NCI-H1092 (cell line): ENCODE measurements at regions not wholly inside any gene's neighbourhood (a gene's known extent, or its start where the extent isn't known, plus 50 kb on each side); places are given as distances from the start of the nearest gene placed in this dataset.
A peak's percentile ranks its signal among the peaks of the same experiment; 100 is the strongest.
"Not testable (repeated sequence)": the region's sequence is repeated elsewhere in the genome, so short reads cannot be mapped to it uniquely, and the experiment has no call there.

Source experiments
- DNase-seq: peaks from one replicate; lab custom pipeline; 2025; lab: John Stamatoyannopoulos, UW

DNA sequence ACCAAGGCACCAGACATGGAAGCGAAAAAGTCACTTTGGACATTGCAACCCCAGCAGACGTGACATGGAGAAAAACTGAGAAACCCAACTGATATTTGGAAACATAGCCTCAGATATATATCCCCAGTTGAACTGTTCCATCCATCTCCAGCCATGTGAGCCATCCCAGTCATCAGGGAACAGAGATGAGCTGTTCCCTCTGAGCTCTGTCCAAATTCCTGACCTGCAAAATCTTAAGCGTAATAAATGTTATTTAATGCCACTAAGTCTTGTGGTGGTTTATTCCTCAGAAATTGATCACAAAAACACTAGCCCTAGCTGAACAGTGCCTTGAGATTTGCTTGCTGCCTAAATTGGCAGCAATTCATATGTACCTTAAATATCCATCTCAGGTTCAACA, 182.8 kb downstream of the NRP2 start:
- DNase-seq = no peak

GRCh38 chr2:205864491-205864890, 182.2 kb downstream of the NRP2 start:
- DNase-seq = no peak

- not testable (repeated sequence) for DNase-seq
Observed at GRCh38 chr2:205862761-205863160, 180.5 kb downstream of the NRP2 start.

DNA sequence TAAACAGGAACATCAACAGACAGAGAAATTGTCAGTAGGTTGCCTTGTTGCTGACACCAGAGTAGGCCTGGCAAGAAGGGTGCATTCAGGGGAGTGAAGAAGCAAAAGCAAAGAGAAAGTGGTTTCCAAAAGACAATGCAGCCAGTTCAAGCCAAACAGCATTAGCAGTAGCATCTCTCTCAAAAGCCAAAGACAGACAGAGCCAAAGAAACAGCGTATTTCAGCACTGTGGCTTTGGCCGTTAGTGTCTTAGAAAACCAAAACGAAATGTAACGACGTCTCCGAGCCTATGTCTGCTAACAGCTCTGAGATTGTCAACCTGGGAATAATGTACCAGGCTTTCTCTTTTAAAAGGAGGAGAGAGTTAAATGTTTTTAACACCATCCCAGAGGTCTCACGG, 178.6 kb downstream of the NRP2 start:
- DNase-seq = no peak

DNA sequence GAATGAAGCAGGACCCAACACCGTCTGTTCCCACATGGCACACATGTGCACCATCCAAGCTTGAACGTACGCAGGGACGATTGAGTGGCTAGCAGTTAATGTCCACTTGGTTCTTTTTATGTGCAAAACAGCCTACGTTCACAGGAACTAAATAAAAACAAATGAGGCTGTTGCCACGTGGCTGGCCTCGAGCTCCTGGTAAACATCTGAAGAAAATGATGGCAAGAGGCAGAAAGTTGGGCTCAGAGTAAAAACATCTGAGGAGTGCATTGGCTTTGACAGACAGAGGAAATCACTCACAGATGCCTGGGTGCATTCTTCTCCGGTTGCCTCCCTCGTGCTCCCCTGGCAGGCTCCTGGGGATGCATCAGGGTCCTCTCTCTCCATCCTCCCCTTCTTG, 177.9 kb downstream of the NRP2 start:
- DNase-seq = no peak

DNA sequence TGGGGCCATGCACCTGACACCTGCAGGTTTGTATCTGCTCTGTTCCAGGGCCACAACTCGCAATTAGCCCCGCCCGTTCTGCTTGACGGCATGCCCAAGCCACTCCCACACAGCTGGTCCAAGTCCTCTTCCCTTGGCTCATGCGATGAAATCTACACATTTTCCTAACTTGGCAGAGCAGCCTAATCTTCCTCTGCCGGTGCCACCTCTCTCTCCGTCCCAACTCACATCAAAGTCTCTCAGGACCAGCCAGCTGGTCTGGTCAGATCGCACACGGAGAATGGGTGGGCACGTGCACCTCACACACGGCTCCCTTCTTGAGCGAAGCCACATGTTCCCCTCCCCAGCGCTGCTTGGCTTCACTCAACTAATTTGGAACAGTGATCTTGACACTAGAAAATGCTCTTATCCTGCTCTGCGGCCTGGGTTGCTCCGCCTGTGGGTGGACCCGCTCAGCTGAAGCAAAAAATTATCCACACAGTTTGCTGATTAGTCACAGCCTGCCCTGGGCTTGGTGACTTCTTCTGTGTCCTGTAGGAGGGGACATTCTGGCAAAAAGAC, 176.7 kb downstream of the NRP2 start:
- no peak for DNase-seq

DNA sequence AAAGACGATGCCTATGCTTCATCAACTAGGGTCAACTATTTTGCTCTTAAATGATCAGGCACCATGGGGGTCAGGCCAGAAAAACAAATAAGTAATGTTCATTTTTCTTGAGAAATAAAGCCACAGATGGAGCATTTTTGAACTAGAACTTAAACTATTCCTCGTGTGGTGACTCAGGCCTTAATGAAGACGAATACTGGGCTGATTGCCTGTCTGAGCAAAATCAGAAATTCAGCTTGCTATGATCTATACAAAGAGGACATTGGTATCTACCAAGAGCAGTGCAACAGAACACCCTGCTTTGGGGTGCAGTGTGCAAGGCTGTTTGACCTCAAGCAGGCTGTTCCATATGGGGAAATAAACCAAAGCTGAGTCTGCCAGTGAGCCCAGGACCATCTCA, 176.0 kb downstream of the NRP2 start:
- no peak for DNase-seq

DNA sequence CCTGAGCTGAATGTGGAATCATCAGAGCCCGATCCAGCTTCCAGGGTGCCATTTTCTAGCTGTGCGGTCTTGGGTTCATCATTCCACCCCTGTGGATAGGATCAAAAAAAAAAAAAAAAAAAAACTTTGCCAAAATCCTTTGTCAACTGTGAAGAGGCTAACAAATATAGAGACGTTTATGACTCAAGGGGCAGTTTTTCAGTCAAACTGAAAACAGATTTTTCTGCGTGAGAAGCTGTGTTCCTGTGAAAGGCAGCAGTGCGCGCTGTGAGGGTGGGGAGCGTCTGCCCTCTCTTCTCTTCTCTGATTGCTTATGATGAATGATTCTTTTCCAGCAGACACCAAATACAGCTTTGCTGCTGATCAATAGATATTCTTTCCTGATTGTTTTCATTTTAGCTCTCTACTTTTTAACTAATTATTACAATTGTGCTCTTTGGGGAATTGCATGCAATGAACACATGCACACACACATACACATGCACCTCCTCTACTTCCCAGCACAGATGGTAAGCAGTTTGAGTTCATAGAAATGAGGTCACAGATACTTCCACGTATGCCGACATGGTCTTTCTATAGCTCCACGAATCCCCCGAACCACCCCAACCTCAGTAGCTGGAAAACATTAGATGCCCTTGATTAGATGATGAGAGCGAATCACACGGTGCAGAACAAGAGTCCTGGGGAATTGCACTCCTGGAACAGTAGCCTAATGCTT, 175.4 kb downstream of the NRP2 start:
- no peak for DNase-seq

DNA sequence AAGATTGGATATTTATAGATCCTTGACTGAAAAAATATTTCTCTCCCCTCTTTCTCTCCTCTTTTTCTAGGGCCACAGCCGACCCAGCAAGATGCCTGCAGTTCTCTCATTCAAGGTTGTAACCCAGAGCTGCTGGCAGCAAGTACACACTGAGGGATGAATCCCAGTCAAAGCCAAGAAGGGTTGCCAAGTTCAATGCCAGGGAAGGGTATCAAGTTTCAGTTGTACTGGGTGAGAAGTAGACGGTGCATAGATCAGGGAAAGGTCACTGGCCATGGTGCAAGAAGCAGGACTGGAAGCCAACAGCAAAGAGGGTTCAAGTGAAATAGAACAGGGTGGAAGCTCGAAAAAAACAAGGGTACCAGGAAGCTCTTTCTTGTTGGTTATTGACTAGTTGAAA, 170.2 kb downstream of the NRP2 start:
- DNase-seq = peak; percentile 4

DNA sequence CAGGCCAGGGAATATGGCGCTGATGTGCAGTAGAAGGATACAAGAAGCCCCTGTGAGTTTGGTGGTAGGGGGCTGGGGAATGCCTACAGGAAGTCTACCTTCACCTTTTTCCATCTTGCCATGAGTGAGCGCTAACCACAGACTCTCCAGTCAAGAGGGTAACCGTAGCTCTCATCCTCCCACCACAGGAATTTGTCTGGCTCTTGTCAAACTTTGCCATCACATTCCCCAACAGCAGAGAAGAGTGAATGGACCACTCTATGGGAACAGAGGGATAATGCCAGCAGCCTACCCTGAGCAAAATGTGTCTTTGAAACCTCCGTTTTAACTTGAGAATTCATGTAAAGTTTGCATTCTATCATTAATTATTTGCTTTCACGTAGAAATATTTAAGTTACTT, 168.3 kb downstream of the NRP2 start:
- DNase-seq = no peak

DNA sequence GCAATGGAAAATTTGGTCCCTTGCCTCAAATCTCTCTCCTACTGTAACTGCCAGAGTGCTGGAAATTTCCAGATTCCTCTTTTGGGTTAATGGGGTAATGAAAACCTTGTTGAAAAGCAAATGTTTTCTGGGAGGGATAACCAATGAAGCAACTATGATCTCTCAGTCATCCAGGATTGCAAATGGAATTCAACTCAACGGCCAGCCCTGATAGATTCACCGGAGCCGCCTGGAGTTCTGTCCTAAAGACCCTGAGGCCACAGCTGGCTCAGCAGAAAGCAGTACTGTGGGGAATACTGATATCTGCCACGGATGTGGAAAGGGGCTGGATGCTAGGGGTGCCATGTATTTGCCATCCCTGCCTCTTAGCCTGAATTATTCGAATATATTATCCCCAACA, 167.8 kb downstream of the NRP2 start:
- DNase-seq = no peak

GRCh38 chr2:205849136-205849535, 166.8 kb downstream of the NRP2 start:
- DNase-seq = no peak

DNA sequence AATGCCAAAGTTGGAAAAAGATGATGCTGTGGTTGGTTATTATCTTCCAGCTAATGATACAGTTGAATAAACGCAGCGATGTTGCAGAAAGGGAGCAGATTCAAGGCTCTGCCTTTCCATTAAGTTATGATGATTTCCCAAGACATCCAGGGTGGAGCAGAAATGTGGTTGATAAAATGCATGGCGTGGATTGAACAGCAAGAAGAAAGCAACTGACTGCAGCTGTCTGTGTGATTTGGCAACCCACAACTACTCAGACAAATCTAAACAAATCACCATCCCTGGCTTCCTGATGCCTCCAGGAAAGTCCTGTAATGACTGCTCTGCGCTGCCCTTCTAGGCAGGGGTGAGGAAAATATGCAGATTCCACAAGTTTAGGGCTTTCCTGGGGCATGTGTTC, 166.3 kb downstream of the NRP2 start:
- no peak for DNase-seq
